Stimulated activated effector memory CD8-positive, alpha-beta T cell treated with anti-CD3 and anti-CD28 coated beads, Interleukin-12 subunit alpha, Interleukin-12 subunit beta, amount 100 ng/mL, for 72 hours (primary cell): ENCODE measurements at regions not wholly inside any gene's neighbourhood (a gene's known extent, or its start where the extent isn't known, plus 50 kb on each side); places are given as distances from the start of the nearest gene placed in this dataset.
A peak's percentile ranks its signal among the peaks of the same experiment; 100 is the strongest.

Experiments used
- ATAC-seq: fragments of 150-1000 bp; cut with Tn5 transposase; 2 replicates; pipeline ENCODE4 v1.10.0; 2021
- DNase-seq, 2 donors: peaks; one replicate each; pipeline ENCODE4 v3.0.0; 2021 to 2022; ENCODE audit warnings: low spot score in 2 of 2
- H3K27ac Mint-ChIP-seq: one replicate; pipeline ENCODE4 v1.8.0; 2022; ENCODE audit warnings: mild to moderate bottlenecking, mixed read lengths
- H3K36me3 Mint-ChIP-seq: one replicate; pipeline ENCODE4 v1.8.0; 2022; ENCODE audit warnings: mild to moderate bottlenecking, mixed read lengths
- H3K4me1 Mint-ChIP-seq: one replicate; pipeline ENCODE4 v1.8.0; 2022; ENCODE audit warnings: mixed read lengths
- H3K4me3 Mint-ChIP-seq: one replicate; pipeline ENCODE4 v1.8.0; 2022; ENCODE audit warnings: mild to moderate bottlenecking, mixed read lengths
- H3K9me3 Mint-ChIP-seq: one replicate; pipeline ENCODE4 v1.8.0; 2022; ENCODE audit warnings: mixed read lengths

GRCh38 chr14:94946244-94946643, 176.3 kb upstream of the GSC start:
- DNase-seq, result peak in 1 of 2 donors; percentile 57
- H3K4me1 Mint-ChIP-seq, result peaks cover 20% of the 10 kb centered on the region
- peaks cover 6% of the 10 kb centered on the region for H3K36me3 Mint-ChIP-seq
- H3K9me3 Mint-ChIP-seq, result peaks cover 3% of the 10 kb centered on the region
- peak; percentile 75 for ATAC-seq
- peak overlapping the region; percentile 54 for H3K4me3 Mint-ChIP-seq
- H3K27ac Mint-ChIP-seq, result peak overlapping the region; percentile 86

- ATAC-seq, result peak; percentile 82
- peak overlapping the region; percentile 54 for H3K4me3 Mint-ChIP-seq
These were observed 175.7 kb upstream of the GSC start for GRCh38 chr14:94945615-94946014.

GRCh38 chr14:94944636-94945258, 174.8 kb upstream of the GSC start:
- DNase-seq (no peak), ATAC-seq (peak; percentile 63)
- Mint-ChIP-seq H3K27ac (no peak overlapping the region), H3K4me1 (peaks cover 20% of the 10 kb centered on the region), H3K36me3 (peaks cover 6% of the 10 kb centered on the region), H3K4me3 (no peak overlapping the region), H3K9me3 (peaks cover 3% of the 10 kb centered on the region)

More at GRCh38 chr14:94945615-94946014, 175.7 kb upstream of the GSC start:
- H3K36me3 Mint-ChIP-seq, result peaks cover 6% of the 10 kb centered on the region
- H3K4me1 Mint-ChIP-seq, result peaks cover 20% of the 10 kb centered on the region
- peak in 1 of 2 donors; percentile 59 for DNase-seq
- peak overlapping the region; percentile 86 for H3K27ac Mint-ChIP-seq
- H3K9me3 Mint-ChIP-seq, result peaks cover 3% of the 10 kb centered on the region

- H3K36me3 Mint-ChIP-seq, result peaks cover 6% of the 10 kb centered on the region
- ATAC-seq (no peak), DNase-seq (no peak)
- no peak overlapping the region for H3K27ac Mint-ChIP-seq
- peaks cover under 1% of the 10 kb centered on the region for H3K9me3 Mint-ChIP-seq
- no peak overlapping the region for H3K4me3 Mint-ChIP-seq
- peaks cover 20% of the 10 kb centered on the region for H3K4me1 Mint-ChIP-seq
These were observed 172.7 kb upstream of the GSC start for GRCh38 chr14:94942601-94943000.

GRCh38 chr14:94941311-94941710, 171.4 kb upstream of the GSC start:
- Mint-ChIP-seq H3K9me3 (no peaks in the 10 kb centered on the region), H3K4me3 (no peak overlapping the region), H3K36me3 (peaks cover 6% of the 10 kb centered on the region), H3K27ac (no peak overlapping the region), H3K4me1 (peaks cover 13% of the 10 kb centered on the region)
- no peak for ATAC-seq
- DNase-seq, result no peak

- H3K4me1 Mint-ChIP-seq, result peaks cover 4% of the 10 kb centered on the region
- H3K27ac Mint-ChIP-seq, result no peak overlapping the region
- H3K4me3 Mint-ChIP-seq, result no peak overlapping the region
- ATAC-seq (no peak), DNase-seq (no peak)
- peaks cover 2% of the 10 kb centered on the region for H3K36me3 Mint-ChIP-seq
- no peaks in the 10 kb centered on the region for H3K9me3 Mint-ChIP-seq
These were observed 170.5 kb upstream of the GSC start for GRCh38 chr14:94940263-94940993.

GRCh38 chr14:94938016-94938415, 168.1 kb upstream of the GSC start:
- H3K27ac Mint-ChIP-seq, result no peak overlapping the region
- H3K9me3 Mint-ChIP-seq, result no peaks in the 10 kb centered on the region
- no peak for ATAC-seq
- no peak overlapping the region for H3K4me3 Mint-ChIP-seq
- H3K36me3 Mint-ChIP-seq, result no peaks in the 10 kb centered on the region
- H3K4me1 Mint-ChIP-seq, result no peaks in the 10 kb centered on the region
- no peak for DNase-seq

GRCh38 chr14:94936901-94937685, 167.2 kb upstream of the GSC start:
- Mint-ChIP-seq H3K4me3 (no peak overlapping the region), H3K4me1 (no peaks in the 10 kb centered on the region), H3K36me3 (no peaks in the 10 kb centered on the region), H3K27ac (no peak overlapping the region), H3K9me3 (no peaks in the 10 kb centered on the region)
- no peak for DNase-seq
- ATAC-seq, result no peak

GRCh38 chr14:94936401-94936892, 166.5 kb upstream of the GSC start:
- DNase-seq (no peak), ATAC-seq (no peak)
- Mint-ChIP-seq H3K27ac (no peak overlapping the region), H3K9me3 (no peaks in the 10 kb centered on the region), H3K4me1 (no peaks in the 10 kb centered on the region), H3K36me3 (no peaks in the 10 kb centered on the region), H3K4me3 (no peak overlapping the region)

- Mint-ChIP-seq H3K4me1 (no peaks in the 10 kb centered on the region), H3K9me3 (no peaks in the 10 kb centered on the region), H3K4me3 (no peak overlapping the region), H3K27ac (no peak overlapping the region), H3K36me3 (no peaks in the 10 kb centered on the region)
- ATAC-seq, result no peak
- DNase-seq, result no peak
These were observed 165.9 kb upstream of the GSC start for GRCh38 chr14:94935706-94936300.

- no peaks in the 10 kb centered on the region for H3K4me1 Mint-ChIP-seq
- no peaks in the 10 kb centered on the region for H3K9me3 Mint-ChIP-seq
- DNase-seq (no peak), ATAC-seq (no peak)
- no peaks in the 10 kb centered on the region for H3K36me3 Mint-ChIP-seq
- H3K4me3 Mint-ChIP-seq, result no peak overlapping the region
- no peak overlapping the region for H3K27ac Mint-ChIP-seq
These were observed 164.4 kb upstream of the GSC start for GRCh38 chr14:94934276-94934810.

- ATAC-seq (no peak), DNase-seq (no peak)
- Mint-ChIP-seq H3K4me3 (no peak overlapping the region), H3K36me3 (no peaks in the 10 kb centered on the region), H3K27ac (no peak overlapping the region), H3K4me1 (no peaks in the 10 kb centered on the region), H3K9me3 (no peaks in the 10 kb centered on the region)
These were observed 163.6 kb upstream of the GSC start for GRCh38 chr14:94933486-94933885.

GRCh38 chr14:94932589-94932988, 162.7 kb upstream of the GSC start:
- no peaks in the 10 kb centered on the region for H3K9me3 Mint-ChIP-seq
- no peak overlapping the region for H3K27ac Mint-ChIP-seq
- no peak for DNase-seq
- no peak overlapping the region for H3K4me3 Mint-ChIP-seq
- no peaks in the 10 kb centered on the region for H3K36me3 Mint-ChIP-seq
- H3K4me1 Mint-ChIP-seq, result no peaks in the 10 kb centered on the region
- no peak for ATAC-seq

GRCh38 chr14:94930690-94931089, 160.8 kb upstream of the GSC start:
- Mint-ChIP-seq H3K9me3 (no peaks in the 10 kb centered on the region), H3K4me1 (no peaks in the 10 kb centered on the region), H3K36me3 (no peaks in the 10 kb centered on the region), H3K27ac (no peak overlapping the region), H3K4me3 (no peak overlapping the region)
- ATAC-seq, result no peak
- DNase-seq, result no peak

- DNase-seq (no peak), ATAC-seq (no peak)
- Mint-ChIP-seq H3K27ac (no peak overlapping the region), H3K9me3 (no peaks in the 10 kb centered on the region), H3K4me3 (no peak overlapping the region), H3K4me1 (no peaks in the 10 kb centered on the region), H3K36me3 (no peaks in the 10 kb centered on the region)
These were observed 159.4 kb upstream of the GSC start for GRCh38 chr14:94929354-94929753.
